Skeletal muscle cell (primary cell): ENCODE measurements at regions not wholly inside any gene's neighbourhood (a gene's known extent, or its start where the extent isn't known, plus 50 kb on each side); places are given as distances from the start of the nearest gene placed in this dataset.
"Not testable (repeated sequence)": the region's sequence is repeated elsewhere in the genome, so short reads cannot be mapped to it uniquely, and the experiment has no call there.

Experiments used
- DNase-seq: peaks from one replicate; pipeline ENCODE4 v3.0.0-alpha.2; 2010; ENCODE audit warnings: low read depth
- H3K4me3 ChIP-seq: 2 replicates; pipeline ENCODE4 v1.5.1; 2011; ENCODE audit warnings: low read depth, mild to moderate bottlenecking, control low read depth, low read length, moderate library complexity

GRCh38 chr16:34096911-34097310 lies 637.5 kb downstream of the TP53TG3F start:
- H3K4me3 ChIP-seq, DNase-seq: not testable (repeated sequence)

GRCh38 chr16:34097326-34097725 lies 637.9 kb downstream of the TP53TG3F start:
- DNase-seq, H3K4me3 ChIP-seq: not testable (repeated sequence)

- H3K4me3 ChIP-seq, DNase-seq: not testable (repeated sequence)
These were observed 638.6 kb downstream of the TP53TG3F start for GRCh38 chr16:34098033-34098432.

GRCh38 chr16:34099028-34099427 lies 639.6 kb downstream of the TP53TG3F start:
- not testable (repeated sequence) for H3K4me3 ChIP-seq, DNase-seq
